ENCODE measurements at regions not wholly inside any gene's neighbourhood (a gene's known extent, or its start where the extent isn't known, plus 50 kb on each side); places are given as distances from the start of the nearest gene placed in this dataset.
A peak's percentile ranks its signal among the peaks of the same experiment; 100 is the strongest.

- no peak overlapping the region for H3K4me3 Mint-ChIP-seq
- H3K27ac Mint-ChIP-seq = no peak overlapping the region
- peaks cover 42% of the 10 kb centered on the region for H3K4me1 Mint-ChIP-seq (ENCODE audit: low read depth)
- H3K36me3 Mint-ChIP-seq (ENCODE audit: low read depth) = no peaks in the 10 kb centered on the region
- no peaks in the 10 kb centered on the region for H3K9me3 Mint-ChIP-seq
- no peak for DNase-seq
- H3K27me3 Mint-ChIP-seq = peaks cover 3% of the 10 kb centered on the region
Observed at GRCh38 chr6:16840725-16841124, 79.5 kb upstream of the ATXN1 start.

- Mint-ChIP-seq H3K4me3 (no peak overlapping the region), H3K27ac (no peak overlapping the region), H3K36me3 (ENCODE audit: low read depth) (no peaks in the 10 kb centered on the region), H3K27me3 (peaks cover 3% of the 10 kb centered on the region), H3K4me1 (ENCODE audit: low read depth) (peaks cover 43% of the 10 kb centered on the region), H3K9me3 (no peaks in the 10 kb centered on the region)
- no peak for DNase-seq
Observed at GRCh38 chr6:16840291-16840690, 79.0 kb upstream of the ATXN1 start.

GRCh38 chr6:16839631-16840179 lies 78.4 kb upstream of the ATXN1 start:
- no peaks in the 10 kb centered on the region for H3K36me3 Mint-ChIP-seq (ENCODE audit: low read depth)
- peaks cover 3% of the 10 kb centered on the region for H3K27me3 Mint-ChIP-seq
- no peak for DNase-seq
- peaks cover 45% of the 10 kb centered on the region for H3K4me1 Mint-ChIP-seq (ENCODE audit: low read depth)
- H3K9me3 Mint-ChIP-seq = no peaks in the 10 kb centered on the region
- H3K4me3 Mint-ChIP-seq = no peak overlapping the region
- H3K27ac Mint-ChIP-seq = no peak overlapping the region

- H3K27ac Mint-ChIP-seq = peak overlapping the region; percentile 80
- no peak for DNase-seq
- peaks cover 45% of the 10 kb centered on the region for H3K4me1 Mint-ChIP-seq (ENCODE audit: low read depth)
- no peaks in the 10 kb centered on the region for H3K9me3 Mint-ChIP-seq
- peak overlapping the region; percentile 61 for H3K4me3 Mint-ChIP-seq
- peaks cover 6% of the 10 kb centered on the region for H3K27me3 Mint-ChIP-seq
- no peaks in the 10 kb centered on the region for H3K36me3 Mint-ChIP-seq (ENCODE audit: low read depth)
Observed at GRCh38 chr6:16837217-16837972, 76.1 kb upstream of the ATXN1 start.

- H3K27me3 Mint-ChIP-seq = peaks cover 9% of the 10 kb centered on the region
- peak overlapping the region; percentile 61 for H3K4me3 Mint-ChIP-seq
- no peaks in the 10 kb centered on the region for H3K36me3 Mint-ChIP-seq (ENCODE audit: low read depth)
- H3K27ac Mint-ChIP-seq = peak overlapping the region; percentile 80
- no peak for DNase-seq
- peaks cover 45% of the 10 kb centered on the region for H3K4me1 Mint-ChIP-seq (ENCODE audit: low read depth)
- no peaks in the 10 kb centered on the region for H3K9me3 Mint-ChIP-seq
Observed at GRCh38 chr6:16836144-16836981, 75.1 kb upstream of the ATXN1 start.

GRCh38 chr6:16834242-16834641 lies 73.0 kb upstream of the ATXN1 start:
- H3K27ac Mint-ChIP-seq = no peak overlapping the region
- H3K36me3 Mint-ChIP-seq (ENCODE audit: low read depth) = no peaks in the 10 kb centered on the region

GRCh38 chr6:16832721-16833120 lies 71.5 kb upstream of the ATXN1 start:
- H3K4me1 Mint-ChIP-seq (ENCODE audit: low read depth) = peaks cover 27% of the 10 kb centered on the region
- no peak for DNase-seq
- H3K9me3 Mint-ChIP-seq = no peaks in the 10 kb centered on the region
- peaks cover 9% of the 10 kb centered on the region for H3K27me3 Mint-ChIP-seq
- H3K27ac Mint-ChIP-seq = no peak overlapping the region
- H3K4me3 Mint-ChIP-seq = no peak overlapping the region
- no peaks in the 10 kb centered on the region for H3K36me3 Mint-ChIP-seq (ENCODE audit: low read depth)

More at GRCh38 chr6:16834242-16834641, 73.0 kb upstream of the ATXN1 start:
- Mint-ChIP-seq H3K9me3 (no peaks in the 10 kb centered on the region), H3K27me3 (peaks cover 9% of the 10 kb centered on the region), H3K4me1 (ENCODE audit: low read depth) (peaks cover 31% of the 10 kb centered on the region), H3K4me3 (no peak overlapping the region)
- DNase-seq = no peak

- peaks cover 14% of the 10 kb centered on the region for H3K27me3 Mint-ChIP-seq
- H3K27ac Mint-ChIP-seq = no peak overlapping the region
- no peak for DNase-seq
- H3K9me3 Mint-ChIP-seq = no peaks in the 10 kb centered on the region
- H3K36me3 Mint-ChIP-seq (ENCODE audit: low read depth) = no peaks in the 10 kb centered on the region
- H3K4me1 Mint-ChIP-seq (ENCODE audit: low read depth) = peaks cover 26% of the 10 kb centered on the region
- H3K4me3 Mint-ChIP-seq = no peak overlapping the region
Observed at GRCh38 chr6:16832043-16832567, 70.8 kb upstream of the ATXN1 start.

- H3K27me3 Mint-ChIP-seq = peaks cover 17% of the 10 kb centered on the region
- no peaks in the 10 kb centered on the region for H3K36me3 Mint-ChIP-seq (ENCODE audit: low read depth)
- H3K27ac Mint-ChIP-seq = no peak overlapping the region
- peaks cover 16% of the 10 kb centered on the region for H3K4me1 Mint-ChIP-seq (ENCODE audit: low read depth)
- no peak overlapping the region for H3K4me3 Mint-ChIP-seq
- DNase-seq = no peak
- H3K9me3 Mint-ChIP-seq = no peaks in the 10 kb centered on the region
Observed at GRCh38 chr6:16831136-16831535, 69.9 kb upstream of the ATXN1 start.

- no peak for DNase-seq
- H3K9me3 Mint-ChIP-seq = no peaks in the 10 kb centered on the region
- no peak overlapping the region for H3K4me3 Mint-ChIP-seq
- H3K4me1 Mint-ChIP-seq (ENCODE audit: low read depth) = peaks cover 19% of the 10 kb centered on the region
- no peaks in the 10 kb centered on the region for H3K36me3 Mint-ChIP-seq (ENCODE audit: low read depth)
- H3K27ac Mint-ChIP-seq = no peak overlapping the region
- peaks cover 33% of the 10 kb centered on the region for H3K27me3 Mint-ChIP-seq
Observed at GRCh38 chr6:16828058-16828457, 66.8 kb upstream of the ATXN1 start.

- no peaks in the 10 kb centered on the region for H3K9me3 Mint-ChIP-seq
- no peak overlapping the region for H3K27ac Mint-ChIP-seq
- H3K27me3 Mint-ChIP-seq = peaks cover 34% of the 10 kb centered on the region
- no peaks in the 10 kb centered on the region for H3K36me3 Mint-ChIP-seq (ENCODE audit: low read depth)
- H3K4me1 Mint-ChIP-seq (ENCODE audit: low read depth) = peaks cover 19% of the 10 kb centered on the region
- no peak overlapping the region for H3K4me3 Mint-ChIP-seq
- DNase-seq = no peak
Observed at GRCh38 chr6:16827627-16828026, 66.4 kb upstream of the ATXN1 start.

- H3K27me3 Mint-ChIP-seq = peaks cover 35% of the 10 kb centered on the region
- peaks cover 19% of the 10 kb centered on the region for H3K4me1 Mint-ChIP-seq (ENCODE audit: low read depth)
- H3K36me3 Mint-ChIP-seq (ENCODE audit: low read depth) = no peaks in the 10 kb centered on the region
- no peak overlapping the region for H3K27ac Mint-ChIP-seq
- H3K9me3 Mint-ChIP-seq = no peaks in the 10 kb centered on the region
- H3K4me3 Mint-ChIP-seq = no peak overlapping the region
- DNase-seq = no peak
Observed at GRCh38 chr6:16825784-16826183, 64.5 kb upstream of the ATXN1 start.

- Mint-ChIP-seq H3K27me3 (peaks cover 42% of the 10 kb centered on the region), H3K9me3 (no peaks in the 10 kb centered on the region), H3K4me3 (no peak overlapping the region), H3K36me3 (ENCODE audit: low read depth) (no peaks in the 10 kb centered on the region), H3K27ac (no peak overlapping the region), H3K4me1 (ENCODE audit: low read depth) (peaks cover 19% of the 10 kb centered on the region)
- no peak for DNase-seq
Observed at GRCh38 chr6:16824845-16825685, 63.8 kb upstream of the ATXN1 start.

Data from activated T-cell treated with anti-CD3 and anti-CD28 coated beads, Interleukin-2, amount 50 U/mL, for 24 hours (primary cell).